Neural crest cell (in vitro differentiated cells): ENCODE measurements at regions not wholly inside any gene's neighbourhood (a gene's known extent, or its start where the extent isn't known, plus 50 kb on each side); places are given as distances from the start of the nearest gene placed in this dataset.

Experiments
- DNase-seq: peaks from one replicate; pipeline ENCODE4 v3.0.0; 2021; ENCODE audit warnings: low read depth, mixed read lengths, low spot score
- H3K27ac Mint-ChIP-seq: one replicate; pipeline ENCODE4 v1.8.0; 2021; ENCODE audit warnings: mild to moderate bottlenecking, mixed read lengths; ENCODE audit not compliant: unreplicated experiment
- H3K27me3 Mint-ChIP-seq: 2 replicates; pipeline ENCODE4 v1.8.0; 2021; ENCODE audit warnings: low read depth, mild to moderate bottlenecking, mixed read lengths
- H3K36me3 Mint-ChIP-seq: 2 replicates; pipeline ENCODE4 v1.8.0; 2021; ENCODE audit warnings: low read depth, mild to moderate bottlenecking, mixed read lengths
- H3K4me1 Mint-ChIP-seq: 2 replicates; pipeline ENCODE4 v1.8.0; 2021; ENCODE audit warnings: mixed read lengths
- H3K4me3 Mint-ChIP-seq: one replicate; pipeline ENCODE4 v1.8.0; 2021; ENCODE audit warnings: mild to moderate bottlenecking, mixed read lengths
- H3K9me3 Mint-ChIP-seq: 2 replicates; pipeline ENCODE4 v1.8.0; 2021; ENCODE audit warnings: mixed read lengths
- TF ChIP-seq, protein P1 (sequence below): fragments of 200-600 bp; sonication (generic); conservative IDR thresholded peaks from 2 replicates; pipeline ENCODE4 v1.5.0; 2021; ENCODE audit warnings: antibody characterized with exemption, mild to moderate bottlenecking

- Mint-ChIP-seq H3K36me3 (no peaks in the 10 kb centered on the region), H3K4me1 (no peaks in the 10 kb centered on the region), H3K27me3 (no peaks in the 10 kb centered on the region), H3K27ac (no peak overlapping the region), H3K9me3 (no peaks in the 10 kb centered on the region), H3K4me3 (no peak overlapping the region)
- TF ChIP-seq, protein P1, sequence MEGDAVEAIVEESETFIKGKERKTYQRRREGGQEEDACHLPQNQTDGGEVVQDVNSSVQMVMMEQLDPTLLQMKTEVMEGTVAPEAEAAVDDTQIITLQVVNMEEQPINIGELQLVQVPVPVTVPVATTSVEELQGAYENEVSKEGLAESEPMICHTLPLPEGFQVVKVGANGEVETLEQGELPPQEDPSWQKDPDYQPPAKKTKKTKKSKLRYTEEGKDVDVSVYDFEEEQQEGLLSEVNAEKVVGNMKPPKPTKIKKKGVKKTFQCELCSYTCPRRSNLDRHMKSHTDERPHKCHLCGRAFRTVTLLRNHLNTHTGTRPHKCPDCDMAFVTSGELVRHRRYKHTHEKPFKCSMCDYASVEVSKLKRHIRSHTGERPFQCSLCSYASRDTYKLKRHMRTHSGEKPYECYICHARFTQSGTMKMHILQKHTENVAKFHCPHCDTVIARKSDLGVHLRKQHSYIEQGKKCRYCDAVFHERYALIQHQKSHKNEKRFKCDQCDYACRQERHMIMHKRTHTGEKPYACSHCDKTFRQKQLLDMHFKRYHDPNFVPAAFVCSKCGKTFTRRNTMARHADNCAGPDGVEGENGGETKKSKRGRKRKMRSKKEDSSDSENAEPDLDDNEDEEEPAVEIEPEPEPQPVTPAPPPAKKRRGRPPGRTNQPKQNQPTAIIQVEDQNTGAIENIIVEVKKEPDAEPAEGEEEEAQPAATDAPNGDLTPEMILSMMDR = no peak
- no peak for DNase-seq
Measured at GRCh38 chr15:77727635-77728304, 95.1 kb upstream of the LINGO1 start.

DNA sequence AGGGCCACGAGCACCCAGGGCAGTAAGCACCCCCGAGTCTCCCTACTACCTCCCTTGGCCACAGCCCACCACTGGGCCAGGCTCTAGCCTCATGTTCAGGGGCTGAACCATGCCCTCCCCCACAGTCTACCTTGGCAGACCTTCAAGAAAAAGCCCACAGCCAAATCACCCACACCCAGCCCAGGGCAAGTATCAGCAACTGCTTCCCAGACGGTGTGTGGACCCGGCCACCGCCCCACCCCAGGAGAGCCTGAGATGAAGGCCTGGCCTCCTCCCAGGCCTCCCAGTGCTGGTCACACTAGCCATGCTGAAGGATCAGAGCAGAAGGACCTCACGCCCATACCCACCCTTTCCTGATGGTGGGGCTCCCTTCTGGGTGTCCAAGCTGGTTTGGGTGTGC lies 92.0 kb upstream of the LINGO1 start:
- no peak overlapping the region for H3K4me3 Mint-ChIP-seq
- no peaks in the 10 kb centered on the region for H3K27me3 Mint-ChIP-seq
- no peaks in the 10 kb centered on the region for H3K36me3 Mint-ChIP-seq
- no peak for DNase-seq
- TF ChIP-seq, protein P1 = no peak
- H3K4me1 Mint-ChIP-seq = no peaks in the 10 kb centered on the region
- H3K27ac Mint-ChIP-seq = no peak overlapping the region
- no peaks in the 10 kb centered on the region for H3K9me3 Mint-ChIP-seq

GRCh38 chr15:77723756-77724155 lies 91.0 kb upstream of the LINGO1 start:
- Mint-ChIP-seq H3K27ac (no peak overlapping the region), H3K9me3 (no peaks in the 10 kb centered on the region)
- TF ChIP-seq, protein P1 = no peak

GRCh38 chr15:77722759-77723460 lies 90.2 kb upstream of the LINGO1 start:
- Mint-ChIP-seq H3K27me3 (no peaks in the 10 kb centered on the region), H3K4me3 (no peak overlapping the region), H3K9me3 (no peaks in the 10 kb centered on the region), H3K36me3 (no peaks in the 10 kb centered on the region), H3K27ac (no peak overlapping the region), H3K4me1 (no peaks in the 10 kb centered on the region)
- TF ChIP-seq, protein P1 = no peak
- DNase-seq = no peak

More at GRCh38 chr15:77723756-77724155, 91.0 kb upstream of the LINGO1 start:
- H3K4me1 Mint-ChIP-seq = no peaks in the 10 kb centered on the region
- H3K4me3 Mint-ChIP-seq = no peak overlapping the region
- no peaks in the 10 kb centered on the region for H3K36me3 Mint-ChIP-seq
- H3K27me3 Mint-ChIP-seq = no peaks in the 10 kb centered on the region
- DNase-seq = no peak

GRCh38 chr15:77721963-77722362 lies 89.3 kb upstream of the LINGO1 start:
- Mint-ChIP-seq H3K4me3 (no peak overlapping the region), H3K9me3 (no peaks in the 10 kb centered on the region), H3K4me1 (no peaks in the 10 kb centered on the region), H3K36me3 (no peaks in the 10 kb centered on the region), H3K27ac (no peak overlapping the region), H3K27me3 (no peaks in the 10 kb centered on the region)
- DNase-seq = no peak
- TF ChIP-seq, protein P1 = no peak
